HEK293T (cell line): ENCODE measurements at regions not wholly inside any gene's neighbourhood (a gene's known extent, or its start where the extent isn't known, plus 50 kb on each side); places are given as distances from the start of the nearest gene placed in this dataset.
"Not testable (repeated sequence)": the region's sequence is repeated elsewhere in the genome, so short reads cannot be mapped to it uniquely, and the experiment has no call there.

ENCODE experiments used
- BHLHE40 ChIP-seq: fragments of 450-650 bp; IDR thresholded peaks from 2 replicates; pipeline ENCODE4 v1.6.1; 2016; ENCODE audit warnings: mild to moderate bottlenecking, moderate library complexity, borderline replicate concordance
- FOXA1 ChIP-seq: fragments of 450-650 bp; IDR thresholded peaks from 2 replicates; pipeline ENCODE4 v1.6.1; 2016; ENCODE audit warnings: mild to moderate bottlenecking
- FOXK2 ChIP-seq: fragments of 450-650 bp; IDR thresholded peaks from 2 replicates; pipeline ENCODE4 v1.6.1; 2016; ENCODE audit warnings: mild to moderate bottlenecking
- LEF1 ChIP-seq: fragments of 450-650 bp; IDR thresholded peaks from 2 replicates; pipeline ENCODE4 v1.6.1; 2017; ENCODE audit warnings: mild to moderate bottlenecking, borderline replicate concordance
- NFRKB ChIP-seq: fragments of 450-650 bp; IDR thresholded peaks from 2 replicates; pipeline ENCODE4 v1.6.1; 2016; ENCODE audit warnings: mild to moderate bottlenecking, moderate library complexity
- PKNOX1 ChIP-seq: fragments of 450-650 bp; IDR thresholded peaks from 2 replicates; pipeline ENCODE4 v1.6.1; 2016
- SP1 ChIP-seq: fragments of 450-650 bp; IDR thresholded peaks from 2 replicates; pipeline ENCODE4 v1.6.1; 2017
- ZNF384 ChIP-seq: fragments of 450-650 bp; IDR thresholded peaks from 2 replicates; pipeline ENCODE4 v1.6.1; 2016

GRCh38 chr3:191124891-191125290 lies 74.2 kb upstream of the OSTN start:
- not testable (repeated sequence) for TF ChIP-seq PKNOX1, BHLHE40, NFRKB, SP1, LEF1, FOXK2, ZNF384, FOXA1
